IPS-NIHi11 (cell line): ENCODE measurements at regions not wholly inside any gene's neighbourhood (a gene's known extent, or its start where the extent isn't known, plus 50 kb on each side); places are given as distances from the start of the nearest gene placed in this dataset.
A peak's percentile ranks its signal among the peaks of the same experiment; 100 is the strongest.

ENCODE experiments used
- DNase-seq: peaks from one replicate; pipeline ENCODE4 v3.0.0; 2012; ENCODE audit warnings: mixed read lengths, low spot score

DNA sequence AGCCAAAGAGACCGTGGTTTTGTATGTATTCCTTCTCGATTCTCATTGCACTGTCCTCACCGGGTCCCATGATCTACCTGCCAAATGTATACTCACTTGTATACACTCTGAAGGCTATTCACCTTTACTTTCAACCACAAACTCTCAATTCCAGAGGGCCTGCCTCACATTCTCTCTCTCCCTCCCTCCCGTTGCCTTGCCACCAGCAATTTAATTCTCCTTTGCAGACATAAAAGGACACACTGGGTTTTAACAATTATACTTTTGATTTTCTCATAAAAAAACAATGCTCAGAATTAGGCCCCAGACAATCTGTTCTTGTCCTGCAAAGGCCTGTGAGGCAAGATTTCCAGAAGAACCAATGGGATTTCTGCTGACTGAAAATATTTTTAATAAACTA, 265.1 kb upstream of the PSMD7 start:
- no peak for DNase-seq

DNA sequence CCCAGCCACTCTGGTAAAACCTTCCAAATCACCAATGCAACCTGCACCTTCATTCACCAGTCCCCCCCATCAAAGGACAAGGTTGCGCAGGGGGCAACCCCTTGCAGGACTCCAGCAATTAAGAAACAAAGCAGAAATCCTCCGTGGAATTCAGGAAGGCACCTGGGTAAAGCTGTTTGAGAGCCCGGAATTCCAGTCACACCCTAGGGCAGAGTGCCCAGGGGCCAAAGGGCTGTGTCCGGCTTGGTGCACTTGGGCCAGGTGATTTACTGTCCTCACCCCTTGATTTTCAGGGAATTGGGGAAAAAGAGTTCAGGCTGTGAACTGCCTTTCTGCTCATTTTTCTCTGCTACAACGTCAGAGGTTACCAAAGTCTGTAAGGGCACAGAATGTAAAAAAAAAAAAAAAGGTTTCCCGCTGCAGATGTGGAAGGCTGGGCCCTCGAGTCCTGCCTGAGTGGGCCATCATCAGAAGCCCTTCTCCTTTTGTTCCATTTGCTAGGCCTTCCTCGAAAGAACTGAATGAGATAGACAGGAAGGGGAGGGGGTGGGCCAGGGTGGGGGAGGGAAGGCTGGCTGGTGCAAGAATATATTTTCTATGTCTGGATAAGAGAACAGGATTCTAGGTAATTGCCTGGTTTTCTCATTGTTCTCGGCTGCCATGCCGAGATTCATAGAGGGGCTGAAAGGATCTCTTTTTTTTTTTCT, 266.5 kb upstream of the PSMD7 start:
- DNase-seq = no peak

DNA sequence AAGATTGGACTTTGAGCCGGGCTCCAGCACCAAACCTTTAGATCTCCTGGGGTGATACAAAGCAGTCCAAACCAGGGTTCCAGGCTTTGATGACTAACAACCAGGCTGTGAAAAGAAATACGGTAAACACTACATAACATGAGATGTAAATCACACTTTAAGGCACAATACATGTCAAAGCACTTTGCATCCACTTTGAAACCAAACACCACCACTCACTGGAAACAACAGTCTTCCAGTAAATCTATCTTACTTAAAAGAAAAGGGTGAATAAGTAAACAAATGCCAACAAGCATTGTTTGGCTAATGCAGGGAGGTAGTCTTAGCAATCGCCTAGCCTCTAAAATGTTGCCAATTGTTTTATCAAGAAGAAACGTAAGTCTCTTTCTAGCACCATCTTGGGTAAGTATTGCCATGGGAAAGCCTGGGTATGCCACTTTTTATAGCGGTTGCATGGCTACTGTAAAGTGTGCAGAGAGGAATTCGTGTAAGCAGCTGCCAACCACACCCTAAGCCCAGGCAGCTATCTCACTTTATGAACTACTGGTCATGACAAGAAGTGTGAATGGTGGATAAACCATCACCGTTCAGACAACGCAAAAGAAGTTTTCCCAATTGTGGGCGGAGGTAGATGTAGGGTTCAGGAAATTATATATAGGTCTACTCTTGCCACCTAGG, 267.4 kb upstream of the PSMD7 start:
- no peak for DNase-seq

DNA sequence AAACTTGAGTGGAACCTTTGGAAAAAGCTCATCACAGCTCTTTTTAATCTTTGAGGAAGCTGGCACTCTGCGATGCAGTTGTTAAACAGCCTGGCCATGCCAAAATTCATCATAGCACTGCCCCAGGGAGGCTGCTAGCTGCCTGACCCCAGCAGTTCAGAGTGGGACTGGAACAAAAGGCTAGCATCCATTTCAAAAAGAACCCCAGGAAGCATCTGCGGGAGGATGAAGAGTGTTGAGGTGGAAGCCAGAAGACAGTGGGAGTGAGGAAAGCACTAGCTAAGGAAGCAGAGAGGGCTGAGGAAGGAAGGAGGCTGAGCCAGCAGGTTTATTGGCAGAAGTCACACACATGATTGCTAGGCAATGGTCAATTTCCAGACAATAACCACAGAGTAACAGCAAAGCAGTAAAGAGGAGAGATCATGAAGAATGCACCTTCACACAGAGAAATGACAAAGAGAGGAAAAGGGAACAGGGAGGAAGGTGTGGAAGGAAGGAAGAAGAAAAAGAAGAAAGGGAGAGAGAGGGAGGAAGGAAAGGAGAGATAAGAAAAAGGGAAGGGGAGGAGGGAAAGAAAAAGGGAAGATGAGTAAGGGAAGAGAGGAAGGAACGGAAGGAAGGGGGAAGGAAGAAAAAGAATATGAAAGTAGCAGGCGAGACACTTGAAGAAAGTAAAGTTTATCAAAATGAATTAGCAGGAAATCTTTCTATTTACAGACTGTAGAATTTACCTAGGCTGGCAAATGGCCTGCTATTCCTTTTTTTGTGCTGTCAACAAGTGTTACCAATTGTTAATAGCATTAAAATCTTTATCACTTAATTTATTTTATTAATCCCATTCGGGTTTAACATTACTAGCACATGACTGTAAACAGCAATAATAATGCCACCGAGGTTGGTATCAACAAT, 270.0 kb upstream of the PSMD7 start:
- peak; percentile 59 for DNase-seq

DNA sequence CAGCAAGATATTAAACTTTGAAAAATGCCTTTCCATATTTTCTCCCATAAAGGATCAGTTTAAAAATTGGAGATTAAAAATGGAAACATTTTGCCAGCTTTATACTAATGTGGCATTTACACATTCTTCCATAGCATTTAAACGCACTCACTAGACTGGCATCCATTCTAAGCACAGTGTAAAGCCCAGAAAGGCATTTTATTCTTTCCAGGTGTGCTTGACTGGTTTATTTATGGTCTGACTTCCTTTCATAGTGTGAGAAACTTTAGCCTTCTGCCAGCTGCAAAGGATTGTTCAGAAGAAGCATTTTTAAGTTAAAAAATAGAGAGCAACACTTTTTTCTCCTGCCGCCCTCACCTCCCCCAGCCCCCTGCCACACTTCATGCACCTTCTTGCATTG, 271.7 kb upstream of the PSMD7 start:
- no peak for DNase-seq

DNA sequence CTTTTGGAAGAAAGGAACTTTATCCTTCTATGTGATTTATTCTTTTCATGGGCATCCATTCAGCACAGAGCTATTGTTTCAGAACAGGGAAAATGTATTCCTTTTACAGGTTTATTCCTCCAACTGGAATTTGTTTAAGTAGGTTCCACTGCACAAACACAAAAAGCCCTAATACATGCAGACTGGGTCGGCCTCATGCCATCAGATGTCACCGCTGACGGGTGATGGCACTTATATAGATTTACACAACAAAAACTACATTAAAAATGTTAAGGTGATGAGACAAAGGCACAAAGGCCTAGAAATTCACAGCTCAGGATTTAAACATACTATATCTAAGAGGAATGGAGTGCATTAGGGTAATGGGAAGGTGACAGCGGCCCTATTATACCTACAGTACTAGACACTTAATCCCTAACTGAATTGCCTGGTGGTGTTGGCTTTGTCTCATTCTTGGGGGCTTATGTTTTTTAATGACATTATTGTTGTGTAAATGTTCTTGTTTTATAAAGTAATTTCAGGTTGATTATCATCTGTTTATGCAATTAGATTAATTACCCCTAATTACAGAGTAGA, 276.4 kb upstream of the PSMD7 start:
- no peak for DNase-seq

DNA sequence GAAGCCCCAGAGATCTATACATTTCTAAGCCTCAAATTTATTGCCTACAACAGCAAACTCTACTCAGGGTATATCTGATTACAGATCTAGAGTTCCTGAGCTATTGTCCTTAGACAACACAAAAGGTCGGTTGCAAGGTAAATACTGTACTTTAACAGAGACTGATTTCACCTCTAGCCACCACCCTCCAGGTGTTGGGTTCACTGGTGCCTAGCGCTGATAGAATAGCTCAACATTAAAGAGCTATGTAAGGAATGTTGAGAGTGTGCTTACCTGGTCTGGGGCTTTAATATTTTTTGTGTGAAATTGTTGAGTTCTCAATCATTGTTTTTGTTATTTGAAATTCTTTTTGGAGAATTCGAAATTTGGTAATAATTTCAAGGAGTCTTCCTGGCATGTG, 277.0 kb upstream of the PSMD7 start:
- DNase-seq = no peak

DNA sequence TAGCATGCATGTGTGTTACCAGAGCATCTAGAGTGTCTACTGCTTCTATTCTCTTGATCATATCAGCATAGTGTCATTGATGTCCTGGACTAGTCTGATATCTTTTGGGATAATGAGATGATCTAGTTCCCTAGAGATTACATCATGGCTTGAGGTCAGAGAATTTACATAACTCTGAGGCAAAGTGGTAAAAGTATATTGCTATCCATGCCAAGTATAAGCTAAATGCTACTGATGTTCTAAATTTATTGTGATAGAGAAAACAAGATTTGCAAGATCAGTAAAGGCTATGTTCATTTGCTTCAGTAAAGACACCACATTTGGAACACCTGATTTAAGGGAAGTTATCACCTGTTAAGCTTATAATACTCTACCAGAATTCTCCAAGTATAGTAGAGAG, 280.7 kb upstream of the PSMD7 start:
- DNase-seq = no peak

DNA sequence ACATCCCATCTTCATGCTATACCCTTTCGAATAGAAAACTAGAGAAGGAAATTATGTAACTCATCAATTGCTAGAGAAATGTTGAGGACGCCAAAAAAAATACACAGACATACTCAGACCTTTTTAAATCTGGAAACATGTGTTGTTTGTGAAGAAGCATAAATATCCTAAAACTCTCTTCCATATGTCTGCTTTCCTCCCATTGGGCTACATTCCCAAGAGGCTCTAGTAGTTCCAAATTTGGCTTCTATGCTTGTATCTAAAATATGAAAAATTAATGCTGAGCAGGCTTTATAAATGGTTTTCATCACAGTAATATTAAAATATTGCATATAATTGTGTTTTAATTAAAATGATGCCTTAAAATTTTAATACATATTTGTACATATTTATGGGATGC, 297.9 kb upstream of the PSMD7 start:
- no peak for DNase-seq

DNA sequence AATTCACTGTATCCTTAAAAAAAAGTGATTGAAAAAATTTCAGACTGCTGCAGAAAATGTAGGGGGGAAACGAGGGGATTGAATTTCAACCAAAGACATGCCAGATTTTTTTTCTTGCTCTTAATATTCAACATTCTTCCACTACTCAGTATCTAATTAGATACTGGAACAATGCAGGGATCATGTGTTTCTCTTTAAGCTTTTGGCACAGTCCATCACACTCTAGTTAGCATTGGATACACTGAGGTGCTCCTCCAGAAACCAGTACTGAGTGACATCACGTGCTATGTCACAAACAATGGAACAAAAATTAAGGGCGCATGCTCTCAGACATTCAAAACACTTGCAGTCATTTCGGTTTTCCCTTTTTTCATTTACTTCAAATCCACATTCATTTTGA, 298.6 kb upstream of the PSMD7 start:
- DNase-seq = no peak

DNA sequence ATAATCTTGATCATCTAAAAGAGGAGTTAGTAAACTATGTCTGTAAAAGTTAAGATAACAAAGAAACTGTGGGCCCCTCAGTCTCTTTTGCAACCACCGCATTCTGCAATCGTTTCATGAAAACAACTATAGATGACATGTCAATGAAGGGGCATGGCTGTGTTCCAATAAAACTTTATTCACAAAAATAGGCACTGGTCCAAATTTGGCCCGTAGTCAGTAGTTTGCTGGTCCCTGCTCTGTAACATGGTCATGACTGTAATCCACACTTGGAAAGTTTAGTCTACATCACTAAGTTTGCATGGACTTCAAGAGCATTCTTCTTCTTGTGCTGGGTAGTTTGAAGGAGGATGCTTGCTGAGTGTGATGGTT, 299.3 kb upstream of the PSMD7 start:
- DNase-seq = no peak

DNA sequence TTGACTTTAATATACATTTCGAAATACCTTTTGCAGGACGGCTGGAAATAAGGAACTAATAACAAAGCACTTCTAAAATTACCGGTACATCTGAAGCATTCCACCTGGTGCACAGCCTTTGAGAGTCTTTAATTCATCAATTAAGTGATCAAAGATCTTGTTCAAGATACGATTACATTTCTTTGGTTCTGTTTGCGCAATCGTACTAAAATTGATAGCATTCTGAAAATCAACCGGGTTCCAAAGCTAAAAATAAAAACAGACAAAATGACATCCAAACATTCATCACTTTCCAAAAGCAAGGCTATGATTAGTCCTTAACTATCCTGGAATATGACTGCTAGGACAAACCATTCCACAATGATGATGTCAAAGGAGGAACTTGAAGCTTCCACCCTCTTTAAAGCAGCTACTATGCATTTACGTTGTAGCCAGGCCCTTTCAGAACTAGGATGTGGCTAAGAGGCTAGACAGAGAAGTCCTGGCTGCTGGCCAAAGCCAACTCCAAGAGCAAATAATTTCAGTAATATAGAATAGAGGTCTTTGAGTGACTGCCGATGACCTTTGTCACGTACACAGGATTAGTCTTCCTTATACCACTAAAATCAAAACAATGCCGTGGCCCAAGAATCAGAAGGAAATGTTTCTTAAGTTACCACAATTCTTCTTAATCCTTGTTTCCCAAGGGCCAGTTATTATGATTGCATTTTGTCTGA, 299.8 kb upstream of the PSMD7 start:
- DNase-seq = no peak

DNA sequence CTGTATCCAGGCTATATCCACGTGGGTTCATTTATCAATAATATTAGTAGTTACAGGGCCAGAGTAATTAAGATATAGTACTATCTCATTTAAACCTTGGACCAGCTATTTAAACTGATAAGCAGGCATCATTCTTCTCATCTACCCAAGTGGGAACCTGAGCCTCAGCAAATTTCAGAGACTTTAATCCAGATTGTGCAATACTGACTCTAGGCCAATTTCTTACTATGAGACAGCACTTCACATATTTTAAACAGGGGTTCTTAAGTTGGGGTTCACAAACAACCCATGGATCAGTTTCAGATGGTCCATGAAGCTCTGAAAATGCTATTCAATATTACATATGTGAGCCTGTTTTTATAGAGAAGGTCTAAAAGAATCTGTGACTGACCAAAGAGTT, 302.7 kb upstream of the PSMD7 start:
- DNase-seq = no peak

DNA sequence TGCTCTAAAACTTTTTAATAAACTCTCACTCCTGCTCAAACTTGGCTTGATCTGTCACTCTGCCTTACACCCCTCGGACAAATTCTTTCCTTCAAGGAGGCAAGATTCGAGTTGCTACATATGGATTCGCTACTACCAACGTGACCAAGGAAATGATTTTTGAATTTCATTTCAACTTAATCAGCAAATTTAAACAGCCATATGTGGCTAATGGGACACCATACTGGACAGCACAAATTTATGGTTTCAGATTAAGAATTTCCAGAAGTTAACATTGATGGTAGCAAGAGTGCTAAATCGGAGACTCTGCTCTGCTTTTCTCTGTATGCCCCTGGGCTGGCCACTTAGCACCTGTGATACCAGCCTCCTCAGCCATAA, 318.2 kb upstream of the PSMD7 start:
- no peak for DNase-seq

DNA sequence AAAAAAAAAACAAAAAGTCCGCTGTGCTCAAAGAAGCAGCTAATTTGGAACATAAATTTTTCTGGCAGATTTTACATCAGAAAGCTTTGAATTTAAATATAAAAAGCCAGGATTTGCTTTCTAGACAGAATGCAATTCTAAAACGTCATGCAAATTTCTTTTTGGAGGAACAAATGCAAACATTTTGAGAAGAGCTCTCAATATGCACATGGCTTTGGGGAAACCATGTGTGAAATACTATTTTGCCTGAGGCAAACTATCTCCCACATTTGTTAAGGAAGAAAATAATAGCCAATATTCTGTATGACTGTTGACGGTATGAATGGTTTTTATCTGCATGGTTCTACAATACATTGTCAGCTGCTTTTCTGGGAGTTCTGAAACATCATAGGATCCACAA, 320.0 kb upstream of the PSMD7 start:
- DNase-seq = no peak

DNA sequence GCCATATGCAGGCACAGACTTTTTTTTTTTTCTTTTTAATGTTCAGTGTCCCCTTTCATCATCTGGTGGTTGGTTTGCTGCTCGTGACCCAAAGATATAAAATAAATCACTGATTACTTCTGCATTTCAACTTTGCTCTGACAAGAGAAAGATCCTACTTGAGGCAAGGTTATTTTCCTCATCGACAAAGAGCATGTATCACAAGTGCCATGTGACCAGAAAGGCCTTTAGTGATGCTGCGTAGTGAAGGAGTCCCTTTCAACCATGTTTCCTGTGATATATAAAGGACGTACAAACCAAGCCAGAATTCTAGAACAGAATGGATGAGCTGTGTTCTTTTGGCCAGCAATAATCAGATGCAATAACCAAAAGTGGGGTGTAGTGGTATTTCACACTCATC, 323.4 kb upstream of the PSMD7 start:
- no peak for DNase-seq

DNA sequence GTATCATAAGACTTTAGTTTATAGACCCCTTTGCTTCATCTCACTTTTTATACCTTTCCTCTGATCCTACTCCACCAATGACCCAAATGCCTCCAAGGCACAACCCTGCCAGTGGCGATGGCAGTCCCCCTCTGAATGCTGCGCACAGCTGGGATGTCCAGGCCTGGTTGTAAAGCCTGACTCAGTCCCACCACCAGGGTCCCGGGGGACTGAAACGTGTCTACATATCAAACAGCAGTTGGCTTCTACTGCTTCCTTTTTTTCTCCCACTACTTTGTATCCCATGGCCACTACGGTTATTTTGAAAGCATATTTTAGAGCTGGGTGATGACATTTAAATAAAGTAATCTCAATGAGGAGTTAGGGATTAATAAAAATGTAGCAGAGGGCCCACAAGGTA, 329.8 kb upstream of the PSMD7 start:
- DNase-seq = no peak

DNA sequence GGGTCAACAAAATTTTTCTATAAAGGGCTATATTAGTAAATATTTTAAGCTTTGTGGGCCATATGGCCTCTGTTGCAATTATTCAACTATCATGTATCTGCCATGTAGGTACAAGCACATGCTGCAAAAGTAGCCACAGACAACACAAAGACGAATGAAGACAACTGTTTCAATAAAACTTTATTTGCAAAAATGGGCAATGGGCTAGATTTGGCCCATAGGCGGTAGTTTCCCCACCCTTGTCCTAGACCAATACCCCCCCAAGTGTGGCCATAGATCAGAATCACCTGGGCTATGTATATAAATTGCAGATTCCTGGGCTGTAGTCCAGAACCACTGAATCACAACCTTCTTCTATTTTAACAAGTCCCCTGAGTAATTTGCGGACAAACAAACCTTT, 331.0 kb upstream of the PSMD7 start:
- no peak for DNase-seq

DNA sequence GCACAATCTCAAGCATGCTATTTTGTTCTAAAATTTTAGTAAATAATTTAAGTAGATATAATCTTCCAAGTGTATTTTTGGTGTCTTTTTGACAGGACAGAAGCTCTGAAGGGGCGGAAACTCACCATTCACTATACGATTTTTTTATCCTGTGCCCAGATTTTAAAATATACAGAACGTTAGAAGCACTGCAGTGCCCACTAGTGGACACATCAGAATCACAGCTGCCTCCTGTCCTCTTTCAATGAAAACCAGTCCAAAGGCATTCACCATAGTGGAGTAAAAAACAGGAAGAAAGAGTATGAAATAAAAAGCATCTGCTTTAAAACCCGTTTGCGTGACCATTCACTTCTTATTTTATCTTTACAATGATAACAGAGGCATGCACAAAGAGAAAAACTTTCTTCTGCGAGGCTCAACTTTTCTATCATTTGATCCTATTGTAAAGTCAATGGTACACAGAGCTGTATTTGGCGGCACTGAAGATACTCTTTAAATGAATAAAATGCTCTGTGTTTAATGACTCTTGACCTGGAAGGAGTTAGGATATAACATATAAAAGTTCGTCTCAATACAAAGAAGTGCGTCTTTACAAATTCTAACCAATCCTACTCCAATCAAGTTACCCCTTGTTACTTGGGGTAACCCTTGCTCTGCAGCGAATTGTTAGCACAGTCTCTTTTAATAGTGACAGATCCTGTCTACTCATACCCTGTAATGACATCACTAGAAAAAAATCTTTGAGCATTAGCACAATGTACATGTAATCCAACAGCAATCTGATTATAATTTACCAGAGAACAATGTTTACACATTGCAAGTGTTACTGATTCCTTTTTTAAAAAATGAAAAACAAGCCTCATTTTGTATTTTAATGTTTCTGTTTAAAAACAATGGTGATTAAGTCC, 339.8 kb upstream of the PSMD7 start:
- peak; percentile 74 for DNase-seq

DNA sequence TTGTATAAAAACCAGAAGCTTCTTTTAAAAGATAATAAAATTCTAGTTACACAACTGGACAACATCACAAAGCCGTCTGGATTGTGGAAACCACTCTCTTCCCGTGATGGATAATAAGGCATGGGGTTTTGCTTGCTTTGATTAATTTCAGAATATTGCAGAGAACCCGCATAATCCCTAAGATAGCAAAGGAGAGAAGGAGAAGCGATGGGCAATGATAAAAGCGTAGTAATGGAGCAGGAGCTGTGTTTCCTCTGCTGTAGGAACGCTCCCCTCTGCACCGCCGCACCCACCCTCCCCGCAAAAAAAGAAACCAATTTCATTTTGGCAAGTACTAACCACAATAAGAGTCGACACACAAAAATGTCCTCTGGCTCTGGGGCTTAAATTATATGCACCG, 340.9 kb upstream of the PSMD7 start:
- DNase-seq = no peak

DNA sequence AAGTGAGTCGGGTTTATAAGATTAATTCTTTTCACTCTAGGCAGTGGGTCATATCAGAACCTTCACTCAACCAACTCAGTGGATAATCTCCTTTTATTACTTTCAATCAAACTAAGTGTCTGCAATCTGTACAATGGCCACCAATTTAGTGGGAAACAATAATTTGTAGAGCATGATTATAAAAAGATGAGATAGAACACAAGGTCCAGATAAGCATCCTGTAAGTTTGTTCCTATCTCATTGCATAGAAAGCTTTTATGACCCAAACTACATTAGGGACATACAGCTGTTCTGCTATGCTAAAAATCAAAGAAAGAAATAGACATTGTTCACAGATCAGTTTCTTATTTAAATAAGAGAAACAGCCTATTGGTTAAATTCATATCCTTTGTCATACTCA, 341.4 kb upstream of the PSMD7 start:
- DNase-seq = no peak
